Activated naive CD4-positive, alpha-beta T cell treated with anti-CD3 and anti-CD28 coated beads, Interleukin-2, amount 50 U/mL, for 72 hours (primary cell): ENCODE measurements at regions not wholly inside any gene's neighbourhood (a gene's known extent, or its start where the extent isn't known, plus 50 kb on each side); places are given as distances from the start of the nearest gene placed in this dataset.
"Not testable (repeated sequence)": the region's sequence is repeated elsewhere in the genome, so short reads cannot be mapped to it uniquely, and the experiment has no call there.

Experiments
- ATAC-seq, 2 donors: fragments of 150-1000 bp; cut with Tn5 transposase; 2 replicates each; pipeline ENCODE4 v1.10.0; 2021; ENCODE audit warnings: mild to moderate bottlenecking in 2 of 2, moderate library complexity in 2 of 2
- DNase-seq, 2 donors: peaks; one replicate each; pipeline ENCODE4 v3.0.0; 2021 to 2022; ENCODE audit warnings: low spot score in 2 of 2
- H3K27ac Mint-ChIP-seq, 2 donors: one replicate each; pipeline ENCODE4 v1.8.0; 2022; ENCODE audit warnings: mild to moderate bottlenecking in 2 of 2, mixed read lengths in 2 of 2
- H3K36me3 Mint-ChIP-seq, 2 donors: one replicate each; pipeline ENCODE4 v1.8.0; 2022; ENCODE audit warnings: mixed read lengths in 2 of 2
- H3K9me3 Mint-ChIP-seq, 2 donors: one replicate each; pipeline ENCODE4 v1.8.0; 2022; ENCODE audit warnings: mixed read lengths in 2 of 2

- DNase-seq: no peak
- no peaks in the 10 kb centered on the region for H3K36me3 Mint-ChIP-seq
- peaks cover 6 to 16% of the 10 kb centered on the region in 2 donors for H3K9me3 Mint-ChIP-seq
- ATAC-seq: no peak
- H3K27ac Mint-ChIP-seq: no peak overlapping the region
Observed at GRCh38 chr9:11549311-11549794, 936.6 kb upstream of the PTPRD start.

GRCh38 chr9:11551106-11551505 is 938.3 kb upstream of the PTPRD start:
- ATAC-seq: no peak
- H3K36me3 Mint-ChIP-seq: no peaks in the 10 kb centered on the region

GRCh38 chr9:11558043-11558442 is 945.2 kb upstream of the PTPRD start:
- peaks cover 28 to 29% of the 10 kb centered on the region in 2 donors for H3K9me3 Mint-ChIP-seq
- H3K36me3 Mint-ChIP-seq: peaks cover 0 to 12% of the 10 kb centered on the region in 2 donors
- no peak overlapping the region for H3K27ac Mint-ChIP-seq
- ATAC-seq (no peak), DNase-seq (no peak)

More at GRCh38 chr9:11551106-11551505, 938.3 kb upstream of the PTPRD start:
- no peak for DNase-seq
- H3K9me3 Mint-ChIP-seq: peaks cover 14 to 16% of the 10 kb centered on the region in 2 donors
- H3K27ac Mint-ChIP-seq: no peak overlapping the region

GRCh38 chr9:11559001-11559776 is 946.4 kb upstream of the PTPRD start:
- H3K9me3 Mint-ChIP-seq: peaks cover 28 to 34% of the 10 kb centered on the region in 2 donors
- DNase-seq (no peak), ATAC-seq (no peak)
- no peak overlapping the region for H3K27ac Mint-ChIP-seq
- peaks cover 0 to 12% of the 10 kb centered on the region in 2 donors for H3K36me3 Mint-ChIP-seq

- ATAC-seq (no peak), DNase-seq (no peak)
- Mint-ChIP-seq H3K9me3 (peaks cover 4 to 14% of the 10 kb centered on the region in 2 donors), H3K27ac (no peak overlapping the region), H3K36me3 (no peaks in the 10 kb centered on the region)
Observed at GRCh38 chr9:11577522-11577921, 964.7 kb upstream of the PTPRD start.

GRCh38 chr9:11595756-11596155 is 983.0 kb upstream of the PTPRD start:
- DNase-seq (no peak), ATAC-seq (no peak)
- H3K36me3 Mint-ChIP-seq: no peaks in the 10 kb centered on the region
- peaks cover 9 to 10% of the 10 kb centered on the region in 2 donors for H3K9me3 Mint-ChIP-seq
- H3K27ac Mint-ChIP-seq: no peak overlapping the region

- Mint-ChIP-seq H3K27ac (no peak overlapping the region), H3K36me3 (peaks cover 0 to 6% of the 10 kb centered on the region in 2 donors), H3K9me3 (peaks cover 19 to 26% of the 10 kb centered on the region in 2 donors)
- no peak for ATAC-seq
- no peak for DNase-seq
Observed at GRCh38 chr9:11618241-11618805, 1005.5 kb upstream of the PTPRD start.

GRCh38 chr9:11632691-11633090 is 1019.9 kb upstream of the PTPRD start:
- DNase-seq: no peak
- Mint-ChIP-seq H3K36me3 (peaks cover 4 to 5% of the 10 kb centered on the region in 2 donors), H3K9me3 (peaks cover 12 to 21% of the 10 kb centered on the region in 2 donors), H3K27ac (no peak overlapping the region)
- ATAC-seq: no peak

GRCh38 chr9:11646831-11647230 is 1034.0 kb upstream of the PTPRD start:
- Mint-ChIP-seq H3K27ac (no peak overlapping the region), H3K36me3 (no peaks in the 10 kb centered on the region), H3K9me3 (peaks cover 9 to 22% of the 10 kb centered on the region in 2 donors)
- DNase-seq (no peak), ATAC-seq (no peak)

- H3K27ac Mint-ChIP-seq: no peak overlapping the region
- peaks cover 12 to 19% of the 10 kb centered on the region in 2 donors for H3K9me3 Mint-ChIP-seq
- DNase-seq: no peak
- no peak for ATAC-seq
- no peaks in the 10 kb centered on the region for H3K36me3 Mint-ChIP-seq
Observed at GRCh38 chr9:11653867-11654266, 1039.3 kb upstream of the TYRP1 start.

- Mint-ChIP-seq H3K36me3 (peaks cover 5 to 9% of the 10 kb centered on the region in 2 donors), H3K27ac (no peak overlapping the region), H3K9me3 (peaks cover 10 to 14% of the 10 kb centered on the region in 2 donors)
- no peak for ATAC-seq
- no peak for DNase-seq
Observed at GRCh38 chr9:11663913-11664312, 1029.3 kb upstream of the TYRP1 start.

- ATAC-seq (no peak), DNase-seq (no peak)
- no peak overlapping the region for H3K27ac Mint-ChIP-seq
- H3K36me3 Mint-ChIP-seq: peaks cover 0 to 3% of the 10 kb centered on the region in 2 donors
- H3K9me3 Mint-ChIP-seq: peaks cover 16 to 23% of the 10 kb centered on the region in 2 donors
Observed at GRCh38 chr9:11676821-11677220, 1016.4 kb upstream of the TYRP1 start.

GRCh38 chr9:11686733-11687132 is 1006.5 kb upstream of the TYRP1 start:
- Mint-ChIP-seq H3K36me3 (peaks cover 5 to 7% of the 10 kb centered on the region in 2 donors), H3K9me3 (peaks cover 18 to 23% of the 10 kb centered on the region in 2 donors), H3K27ac (no peak overlapping the region)
- DNase-seq (no peak), ATAC-seq (no peak)

- peaks cover 15 to 19% of the 10 kb centered on the region in 2 donors for H3K9me3 Mint-ChIP-seq
- no peak for ATAC-seq
- H3K27ac Mint-ChIP-seq: no peak overlapping the region
- no peaks in the 10 kb centered on the region for H3K36me3 Mint-ChIP-seq
- no peak for DNase-seq
Observed at GRCh38 chr9:11697126-11697525, 996.1 kb upstream of the TYRP1 start.

GRCh38 chr9:11701706-11702105 is 991.5 kb upstream of the TYRP1 start:
- H3K27ac Mint-ChIP-seq: no peak overlapping the region
- DNase-seq (no peak), ATAC-seq (no peak)
- no peaks in the 10 kb centered on the region for H3K36me3 Mint-ChIP-seq
- peaks cover 13 to 22% of the 10 kb centered on the region in 2 donors for H3K9me3 Mint-ChIP-seq

GRCh38 chr9:11702548-11702947 is 990.6 kb upstream of the TYRP1 start:
- Mint-ChIP-seq H3K27ac (no peak overlapping the region), H3K9me3 (peaks cover 17 to 21% of the 10 kb centered on the region in 2 donors), H3K36me3 (no peaks in the 10 kb centered on the region)
- no peak for DNase-seq
- no peak for ATAC-seq

GRCh38 chr9:11704198-11704597 is 989.0 kb upstream of the TYRP1 start:
- H3K27ac Mint-ChIP-seq, ATAC-seq, H3K36me3 Mint-ChIP-seq, DNase-seq: not testable (repeated sequence)
- peaks cover 17 to 21% of the 10 kb centered on the region in 2 donors for H3K9me3 Mint-ChIP-seq
